H1 (cell line): ENCODE measurements at regions not wholly inside any gene's neighbourhood (a gene's known extent, or its start where the extent isn't known, plus 50 kb on each side); places are given as distances from the start of the nearest gene placed in this dataset.

Experiments
- BCL11A ChIP-seq, 2 experiments: IDR thresholded peaks; one replicate each; pipeline ENCODE4 v1.6.1; 2011; ENCODE audit warnings: low read depth in 2 of 2, low read length in 2 of 2, mild to moderate bottlenecking in 2 of 2
- TCF12 ChIP-seq: IDR thresholded peaks from 2 replicates; pipeline ENCODE4 v1.6.1; 2011; ENCODE audit warnings: low read depth, mild to moderate bottlenecking, low read length

DNA sequence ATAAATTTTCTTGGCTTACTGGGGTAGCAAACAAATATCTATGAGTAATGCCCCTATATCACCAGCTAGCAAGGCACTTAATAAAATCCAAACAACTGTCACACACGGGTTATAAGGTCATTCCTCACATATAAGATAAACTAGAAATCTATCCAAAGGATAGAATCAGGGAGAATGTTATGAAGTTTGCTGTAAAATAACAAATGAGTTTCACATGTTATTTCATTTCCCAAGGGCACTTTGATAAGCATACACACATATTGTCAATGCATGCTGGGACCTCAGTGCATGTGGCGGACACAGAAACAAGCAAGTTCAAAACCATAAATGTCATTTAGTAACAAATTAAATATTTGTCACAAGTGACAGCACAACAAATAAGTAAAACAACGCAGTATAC is 429.4 kb downstream of the GXYLT1 start (continued):
- TF ChIP-seq BCL11A (IDR thresholded peaks at IDR 0.05; ENCODE audit: low read depth in 2 of 2, low read length in 2 of 2) (no peak), TCF12 (no peak)
